ENCODE measurements at regions not wholly inside any gene's neighbourhood (a gene's known extent, or its start where the extent isn't known, plus 50 kb on each side); places are given as distances from the start of the nearest gene placed in this dataset.
"Not testable (repeated sequence)": the region's sequence is repeated elsewhere in the genome, so short reads cannot be mapped to it uniquely, and the experiment has no call there.

DNA sequence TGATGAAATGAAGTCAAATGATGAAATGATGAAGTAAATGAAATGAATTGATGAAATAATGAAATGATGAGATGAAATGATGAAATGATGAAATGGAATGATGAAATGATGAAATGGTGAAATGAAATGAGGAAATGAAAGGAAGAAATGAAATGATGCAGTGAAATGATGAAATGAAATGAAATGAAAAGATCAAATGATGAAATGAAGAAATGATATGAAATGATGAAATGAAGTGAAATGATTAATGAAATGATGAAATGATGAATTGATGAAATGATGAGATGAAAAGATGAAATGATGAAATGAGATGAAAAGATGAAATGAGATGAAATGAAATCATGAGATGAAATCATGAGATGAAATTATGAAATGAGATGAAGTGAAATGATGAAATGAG, 139.2 kb upstream of the ERV3-1 start:
- not testable (repeated sequence) for DNase-seq

DNA sequence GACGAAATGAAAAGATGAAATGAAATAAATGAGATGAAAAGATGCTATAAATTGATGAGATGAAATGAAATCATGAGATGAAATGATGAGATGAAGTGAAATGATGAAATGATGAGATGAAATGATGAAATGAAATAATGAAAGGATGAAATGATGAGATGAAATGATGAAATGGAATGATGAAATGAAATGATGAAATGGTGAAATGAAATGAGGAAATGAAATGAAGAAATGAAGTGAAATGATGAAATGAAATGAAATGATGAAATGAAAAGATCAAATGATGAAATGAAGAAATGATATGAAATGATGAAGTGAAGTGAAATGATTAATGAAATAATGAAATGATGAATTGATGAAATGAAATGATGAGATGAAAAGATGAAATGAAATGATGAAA, 138.5 kb upstream of the ERV3-1 start:
- not testable (repeated sequence) for DNase-seq

DNA sequence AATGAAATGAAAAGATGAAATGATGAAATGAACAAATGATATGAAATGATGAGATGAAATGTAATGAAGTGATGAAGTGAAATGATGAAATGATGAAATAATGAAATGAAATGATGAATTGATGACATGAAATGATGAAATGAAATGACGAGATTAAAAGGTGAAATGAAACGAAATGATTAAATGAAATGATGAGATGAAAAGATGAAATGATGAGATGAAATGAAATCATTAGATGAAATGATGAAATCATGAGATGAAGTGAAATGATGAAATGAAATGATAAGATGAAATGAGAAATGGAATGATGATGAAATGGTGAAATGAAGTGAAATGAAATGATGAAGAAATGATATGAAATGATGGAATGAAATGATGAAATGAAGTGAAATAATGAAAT, 138.1 kb upstream of the ERV3-1 start:
- DNase-seq = not testable (repeated sequence)

DNA sequence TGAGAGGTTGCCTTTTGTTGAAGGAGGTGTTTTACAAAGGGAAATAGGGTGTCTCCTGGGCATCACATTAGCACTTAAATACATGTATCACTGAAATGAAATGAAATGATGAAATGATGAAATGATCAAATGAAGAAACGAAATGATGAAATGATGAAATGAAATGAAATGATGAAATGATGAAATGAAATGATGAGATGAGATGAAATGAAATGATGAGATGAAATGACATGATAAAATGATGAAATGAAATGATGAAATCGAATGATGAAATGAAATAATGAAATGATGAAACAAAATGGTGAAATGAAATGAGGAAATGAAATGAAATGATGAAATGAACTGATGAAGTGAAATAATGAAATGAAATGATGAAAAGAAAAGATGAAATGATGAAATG, 137.6 kb upstream of the ERV3-1 start:
- not testable (repeated sequence) for DNase-seq

DNA sequence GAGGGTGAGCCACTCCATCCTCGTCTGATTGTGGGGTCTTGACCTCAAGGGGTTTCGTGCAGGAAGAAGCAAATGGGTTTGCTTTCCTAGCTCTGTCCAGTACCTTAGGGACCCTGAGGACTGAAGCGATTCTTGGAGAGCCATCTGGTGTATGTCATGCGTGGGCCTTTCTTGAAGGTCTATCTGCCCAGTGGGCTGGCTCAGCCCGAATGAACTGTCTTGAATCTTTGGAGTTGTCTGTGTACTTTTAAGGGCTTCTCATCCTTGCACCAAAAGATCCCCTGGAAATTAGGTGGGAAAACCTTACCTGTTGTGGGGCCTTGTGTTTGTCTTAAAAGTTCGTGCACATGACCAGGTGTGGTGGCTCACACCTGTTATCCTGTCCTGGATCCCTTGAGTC, 135.4 kb upstream of the ERV3-1 start:
- not testable (repeated sequence) for DNase-seq

DNA sequence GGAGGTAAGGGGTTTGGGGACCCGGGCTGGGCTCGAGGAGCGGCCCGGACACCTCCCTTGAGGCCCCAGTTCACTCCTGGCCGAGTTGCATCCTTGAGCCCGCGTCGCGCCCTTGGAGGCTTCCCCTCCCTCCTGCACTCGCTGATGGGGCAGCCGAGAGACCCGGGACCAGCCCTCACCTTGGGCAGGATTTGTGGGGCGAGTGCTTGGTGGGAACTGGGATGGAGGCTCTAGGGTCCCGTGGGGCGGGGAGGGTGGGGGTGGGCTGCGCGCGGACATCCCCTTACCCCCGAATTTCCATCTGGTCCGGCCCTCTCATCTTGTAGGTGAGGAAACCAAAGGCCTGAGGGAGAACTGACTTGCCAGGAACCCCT, 134.9 kb upstream of the ERV3-1 start:
- DNase-seq = not testable (repeated sequence)

DNA sequence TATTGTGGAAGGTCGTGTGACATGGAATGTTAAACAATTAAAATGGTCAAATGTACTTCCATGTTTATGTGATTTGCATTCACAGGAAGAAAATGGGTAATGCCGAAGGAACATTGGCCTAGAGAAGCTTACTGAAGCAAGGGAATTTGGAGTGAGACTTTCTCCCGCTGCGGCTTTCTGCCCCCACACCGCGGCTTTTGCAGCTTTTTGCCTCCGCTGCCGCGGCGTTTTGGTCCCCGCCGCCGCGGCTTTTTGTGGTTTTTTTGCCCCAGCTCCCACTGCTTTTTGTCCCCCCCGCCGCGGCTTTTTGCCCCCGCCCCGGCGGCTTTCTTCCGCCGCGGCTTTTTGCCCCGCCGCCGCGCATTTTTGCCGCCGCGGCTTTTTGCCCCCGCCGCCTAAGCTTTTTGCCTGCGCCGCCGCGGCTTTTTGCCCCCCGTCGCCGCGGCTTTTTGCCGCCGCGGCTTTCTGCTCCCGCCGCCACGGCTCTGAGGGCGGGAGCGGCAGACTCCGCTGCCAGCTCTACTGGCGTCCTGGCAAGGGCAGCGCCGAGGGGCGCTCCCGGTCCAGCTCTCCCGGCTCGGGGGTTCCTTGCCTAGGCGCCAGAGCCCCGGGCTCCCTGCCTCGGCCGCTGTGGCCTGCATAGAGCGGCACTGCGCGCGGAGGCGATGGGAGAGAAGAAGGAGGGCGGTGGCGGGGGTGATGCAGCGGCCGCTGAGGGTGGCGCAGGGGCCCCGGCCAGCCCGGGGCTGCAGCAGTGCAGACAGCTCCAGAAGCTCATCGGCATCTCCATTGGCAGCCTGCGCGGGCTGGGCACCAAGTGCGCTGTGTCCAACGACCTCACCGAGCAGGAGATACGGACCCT, 134.3 kb upstream of the ERV3-1 start:
- DNase-seq = not testable (repeated sequence)

DNA sequence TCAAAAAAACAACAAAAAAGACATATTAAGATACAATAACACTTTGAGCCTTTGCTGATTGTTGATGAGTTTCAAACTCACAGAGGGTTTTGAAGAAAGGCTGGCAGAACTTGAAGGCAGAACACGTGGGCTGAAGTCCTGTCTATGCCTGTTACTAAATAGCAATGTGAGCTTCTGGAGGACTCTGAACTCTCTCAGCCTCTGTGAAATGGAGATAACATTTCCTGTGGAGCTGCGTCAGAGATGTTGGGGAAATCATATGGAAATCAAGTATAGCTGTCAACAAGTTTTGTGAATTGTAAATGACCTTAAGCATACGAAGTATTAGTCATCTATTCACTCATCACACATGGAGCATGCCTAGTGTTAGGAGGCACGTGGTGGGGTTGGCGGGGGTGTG, 130.4 kb upstream of the ERV3-1 start:
- not testable (repeated sequence) for DNase-seq

DNA sequence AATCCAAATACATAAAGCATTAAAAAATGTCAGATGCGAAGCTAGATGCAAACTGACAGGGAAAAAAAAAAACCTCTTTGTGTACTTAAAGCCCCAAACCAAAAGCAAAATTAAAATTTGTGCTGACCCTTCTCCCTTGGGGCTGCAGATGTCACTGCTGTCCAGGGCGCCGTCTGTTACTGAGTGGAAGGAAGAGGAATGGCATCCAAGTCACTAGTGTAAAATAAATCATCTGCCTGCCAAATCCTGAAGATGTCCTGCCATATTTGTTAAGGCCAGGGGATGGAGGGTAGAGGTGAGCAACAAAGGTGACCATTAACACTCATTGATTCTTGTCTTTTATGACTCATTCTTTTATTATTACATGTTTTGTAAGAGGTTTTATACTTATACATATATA, 126.6 kb upstream of the ERV3-1 start:
- not testable (repeated sequence) for DNase-seq

DNA sequence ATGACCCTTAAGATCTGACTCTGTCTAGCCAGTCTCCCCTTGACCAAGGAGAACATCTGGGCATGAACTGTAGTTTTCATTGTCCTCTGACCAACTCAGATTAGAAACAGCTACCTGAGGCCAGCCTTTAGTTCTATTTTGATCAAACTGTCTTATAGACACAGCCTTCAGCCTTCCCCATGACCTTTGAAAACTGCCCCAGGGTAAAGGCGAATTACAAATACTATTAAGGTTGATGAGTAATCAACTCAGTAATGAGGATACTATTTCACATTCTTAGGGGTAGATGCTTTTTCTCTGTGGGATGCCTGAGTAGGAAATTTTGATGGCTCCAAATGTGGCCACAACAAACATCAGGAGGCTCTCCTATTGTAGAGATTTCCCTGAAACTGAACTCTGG, 125.8 kb upstream of the ERV3-1 start:
- DNase-seq = not testable (repeated sequence)

DNA sequence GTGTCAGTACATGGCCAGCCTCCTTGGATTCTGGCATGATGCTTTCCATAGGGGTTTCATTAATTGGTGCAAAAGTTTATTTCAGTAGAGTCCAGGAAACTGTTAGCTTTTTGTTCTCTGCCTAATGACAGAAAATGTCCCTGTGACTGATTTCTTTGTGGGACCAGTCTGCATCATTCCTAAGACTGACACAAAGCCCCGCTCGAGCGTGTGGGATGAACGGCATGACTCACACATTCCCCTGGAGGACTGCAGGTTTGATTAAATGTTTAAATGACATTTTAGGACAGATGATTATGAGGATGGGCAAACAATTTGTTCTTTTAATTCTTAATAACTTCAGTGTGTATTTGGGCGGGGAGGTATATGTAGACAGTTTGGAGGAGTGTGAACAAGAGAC, 120.9 kb upstream of the ERV3-1 start:
- DNase-seq = not testable (repeated sequence)

DNA sequence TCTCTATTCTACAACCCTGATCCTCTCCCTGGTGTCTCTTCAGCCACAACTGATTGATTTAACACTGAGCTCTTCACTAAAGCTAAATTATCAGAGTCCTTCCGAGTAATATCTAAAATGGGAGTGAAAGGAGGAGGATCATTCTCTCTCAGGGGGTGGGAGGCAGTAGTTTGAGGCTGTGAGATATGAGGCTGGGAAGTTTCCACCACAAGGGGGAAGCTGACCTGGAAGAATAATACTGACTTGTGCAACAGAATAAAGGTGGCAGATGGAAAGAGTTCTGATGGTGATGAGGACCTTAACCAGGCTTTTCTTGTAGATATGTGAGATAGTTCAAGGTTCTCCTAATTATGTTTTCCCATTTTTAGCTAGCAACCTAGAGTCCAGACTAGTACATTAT, 118.1 kb upstream of the ERV3-1 start:
- not testable (repeated sequence) for DNase-seq

DNA sequence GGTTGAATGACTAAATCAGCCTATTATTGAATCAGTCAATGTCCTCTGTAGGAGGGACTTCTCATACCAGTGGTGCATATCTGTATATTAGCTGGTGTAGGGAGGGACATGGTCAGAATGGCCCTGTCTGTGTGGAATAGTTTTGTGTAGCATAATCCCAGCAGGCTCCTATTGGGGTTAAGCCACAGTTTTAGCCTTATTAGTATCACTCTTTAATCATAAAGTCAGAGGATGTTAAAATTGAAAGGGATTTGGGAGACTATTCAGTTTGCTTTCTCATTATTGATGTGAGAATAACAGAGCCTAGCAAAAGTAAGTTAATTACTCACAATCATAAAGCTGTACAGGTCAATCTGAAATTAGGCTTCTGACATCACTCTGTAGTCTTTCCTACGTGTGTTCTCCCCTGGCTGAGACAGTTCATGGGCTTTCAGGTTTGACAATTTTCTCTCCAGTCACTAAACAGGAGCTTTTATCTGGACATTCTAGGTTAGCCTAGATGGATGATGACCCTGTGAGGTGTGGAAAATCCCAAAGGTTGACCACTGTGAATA, 99.2 kb upstream of the ERV3-1 start:
- DNase-seq = not testable (repeated sequence)

DNA sequence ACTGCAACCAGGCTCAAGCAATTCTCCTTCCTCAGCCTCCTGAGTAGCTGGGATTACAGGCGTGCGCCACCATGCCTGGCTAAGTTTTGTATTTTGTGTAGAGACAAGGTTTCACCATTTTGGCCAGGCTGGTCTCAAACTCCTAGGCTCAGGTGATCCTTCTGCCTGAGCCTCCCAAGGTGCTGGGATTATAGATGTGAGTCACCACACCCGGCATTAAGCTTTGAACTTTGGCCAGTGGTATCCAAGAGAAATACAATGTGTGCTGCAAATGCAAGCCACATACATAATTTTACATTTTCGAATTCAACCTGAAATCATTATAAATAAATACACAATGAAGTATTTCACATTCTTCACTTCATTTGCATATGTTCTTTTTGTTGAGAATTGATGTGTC, 94.0 kb upstream of the ERV3-1 start:
- not testable (repeated sequence) for DNase-seq

DNA sequence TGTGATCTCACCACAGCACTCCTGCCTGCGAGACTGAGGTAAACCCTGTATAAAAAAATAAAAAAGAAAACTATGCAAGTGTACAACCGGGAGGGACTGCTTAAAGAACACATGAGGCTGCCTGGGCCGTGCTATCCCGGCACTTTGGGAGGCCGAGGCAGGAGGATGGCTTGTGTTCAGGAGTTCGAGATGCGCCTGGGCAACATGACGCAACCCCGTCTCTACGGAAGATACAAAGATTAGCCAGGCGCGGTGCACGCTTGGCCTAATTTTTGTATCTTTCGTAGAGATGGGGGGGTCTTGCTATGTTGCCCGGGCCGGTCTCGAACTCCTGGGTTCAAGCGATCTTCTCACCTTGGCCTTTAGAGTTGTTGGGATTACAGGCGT, 75.2 kb upstream of the ERV3-1 start:
- not testable (repeated sequence) for DNase-seq

DNA sequence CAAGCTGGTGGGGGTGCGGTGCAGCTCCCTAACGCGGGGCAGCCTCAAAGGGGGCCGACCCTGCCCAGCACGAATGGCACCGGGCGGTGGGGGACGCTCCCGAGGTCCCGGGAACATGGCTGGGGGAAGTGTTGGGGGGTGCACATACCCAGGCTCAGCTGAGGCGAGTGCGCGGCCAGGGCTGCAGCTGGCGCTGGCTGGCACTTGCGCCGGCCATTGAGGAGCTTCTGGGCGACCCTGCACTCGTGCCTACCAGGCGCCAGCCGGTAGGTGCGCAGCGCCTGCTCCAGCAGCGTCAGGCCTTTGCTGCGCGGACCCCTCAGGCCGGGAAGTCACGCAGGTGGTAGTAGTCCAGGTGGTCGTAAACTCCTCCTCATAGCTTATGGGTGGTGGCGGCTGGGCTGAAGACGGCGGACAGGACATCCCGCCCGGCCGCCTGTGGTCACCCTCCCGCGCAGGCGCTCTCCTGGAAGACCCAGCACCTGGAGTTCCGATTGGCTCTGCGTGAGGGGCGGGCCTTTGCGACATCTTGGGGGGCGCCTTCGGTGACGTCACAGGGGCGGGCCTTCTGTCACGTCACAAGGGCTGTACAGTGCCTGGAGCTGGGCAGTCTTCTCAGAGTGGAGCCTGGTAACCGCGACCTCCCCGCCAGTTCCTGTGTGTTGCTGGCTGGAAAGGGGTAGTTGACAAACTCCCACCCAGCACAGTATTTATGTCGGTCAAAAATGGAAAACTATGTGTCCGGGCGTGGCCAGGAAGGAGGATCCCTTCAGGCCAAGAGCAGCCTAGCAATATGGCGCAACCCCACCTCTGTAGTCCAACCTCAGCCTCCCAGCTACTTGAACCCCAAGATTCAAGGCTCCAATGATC, 74.5 kb upstream of the ERV3-1 start:
- DNase-seq = peak; percentile 42 to 95 (median 90)

DNA sequence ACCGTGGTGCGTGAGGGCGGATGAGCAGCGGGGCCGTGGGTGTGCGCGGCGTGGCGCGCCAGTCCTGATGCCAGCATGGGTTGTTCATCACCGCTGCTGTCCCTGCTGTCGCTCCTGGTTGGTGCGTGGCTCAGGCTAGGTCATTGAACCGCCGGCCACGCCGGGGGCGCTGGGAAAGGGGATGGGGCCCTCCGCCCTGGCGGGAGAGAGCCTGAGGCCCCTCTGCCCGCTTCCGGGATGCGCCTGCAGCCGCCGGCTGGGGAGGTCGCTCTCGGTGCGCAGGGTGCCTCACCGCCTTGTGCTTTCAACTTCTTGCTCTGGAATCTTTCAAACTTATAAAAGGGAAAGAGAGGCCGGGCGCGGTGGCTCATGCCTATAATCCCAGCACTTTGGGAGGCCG, 68.5 kb upstream of the ERV3-1 start:
- not testable (repeated sequence) for DNase-seq

DNA sequence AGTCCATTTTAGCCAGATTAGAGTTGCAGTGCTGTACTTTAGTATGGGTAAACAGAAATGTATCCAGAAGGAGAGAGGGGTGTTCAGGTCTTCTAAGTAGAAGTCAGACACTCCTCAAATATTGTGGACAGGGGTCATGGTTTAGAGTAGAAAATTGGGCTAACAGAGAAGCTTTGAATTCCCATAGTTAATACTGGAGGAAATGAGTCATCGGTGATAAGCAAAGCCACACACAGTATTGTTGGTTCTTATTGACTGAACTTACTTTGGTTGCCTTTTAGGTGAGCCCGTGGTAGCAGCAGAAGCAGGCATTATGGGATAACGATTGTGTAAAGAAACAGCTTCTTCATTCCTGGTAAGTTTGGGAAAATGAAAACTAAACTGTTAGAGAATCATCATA, 66.7 kb upstream of the ERV3-1 start:
- DNase-seq = not testable (repeated sequence)

DNA sequence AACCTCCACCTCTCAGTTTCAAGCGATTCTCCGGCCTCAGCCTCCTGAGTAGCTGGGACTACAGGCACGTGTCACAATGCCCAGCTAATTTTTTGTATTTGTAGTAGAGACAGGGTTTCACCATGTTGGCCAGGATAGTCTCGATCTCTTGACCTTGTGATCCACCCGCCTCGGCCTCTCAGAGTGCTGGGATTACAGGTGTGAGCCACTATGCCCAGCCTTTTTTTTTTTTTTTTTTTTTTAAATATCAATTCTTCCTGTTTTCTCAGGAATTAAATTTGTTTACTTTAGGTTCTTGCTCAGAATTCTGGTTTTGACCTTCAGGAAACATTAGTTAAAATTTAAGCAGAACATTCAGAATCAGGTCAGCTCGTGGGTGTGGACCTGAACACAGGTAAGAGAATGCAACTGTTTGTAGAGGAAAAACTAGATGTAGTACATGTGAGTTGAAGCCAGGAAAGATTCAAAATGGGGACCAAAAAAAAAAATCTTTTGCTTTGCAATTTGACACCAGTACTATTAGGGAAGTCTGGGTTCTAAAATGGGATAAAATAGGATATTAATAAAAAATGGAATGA, 65.5 kb upstream of the ERV3-1 start:
- not testable (repeated sequence) for DNase-seq

DNA sequence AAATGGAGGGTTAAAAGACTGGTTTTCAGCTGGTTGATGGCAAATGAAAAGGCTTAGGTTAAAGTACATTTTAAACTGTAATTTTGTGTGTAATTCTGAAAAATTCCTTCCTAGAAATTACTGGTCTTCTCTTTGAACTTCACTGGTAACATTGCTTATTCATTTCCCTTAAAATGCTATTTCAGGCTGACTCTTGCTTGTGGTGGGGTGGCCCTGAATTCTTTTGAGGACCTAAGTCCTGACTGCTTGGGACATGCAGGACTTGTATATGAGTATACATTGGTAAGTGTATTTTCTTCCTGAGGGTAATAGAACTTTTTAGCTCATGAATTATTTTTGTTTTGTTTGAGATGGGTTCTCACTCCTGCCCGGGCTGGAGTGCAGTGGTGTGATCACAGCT, 63.0 kb upstream of the ERV3-1 start:
- DNase-seq = not testable (repeated sequence)

DNA sequence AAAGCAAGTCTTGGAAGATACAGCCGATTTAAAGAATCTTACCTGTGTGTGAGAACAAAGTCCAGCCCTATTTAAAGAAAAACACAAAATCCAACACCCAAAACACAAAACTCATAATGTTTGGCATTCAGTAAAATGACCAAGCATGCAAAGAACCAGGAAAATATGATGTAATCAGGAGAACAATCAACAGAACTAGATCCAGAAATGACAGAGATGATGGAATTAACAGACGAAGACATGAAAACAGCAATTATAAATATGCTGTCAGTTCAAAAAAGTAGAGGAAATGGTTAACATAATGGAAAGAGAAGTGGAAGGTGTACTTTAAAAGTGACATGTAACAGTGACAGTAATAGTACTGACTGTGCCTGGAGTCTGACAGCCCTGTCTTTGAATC, 56.1 kb upstream of the ERV3-1 start:
- DNase-seq = not testable (repeated sequence)

DNA sequence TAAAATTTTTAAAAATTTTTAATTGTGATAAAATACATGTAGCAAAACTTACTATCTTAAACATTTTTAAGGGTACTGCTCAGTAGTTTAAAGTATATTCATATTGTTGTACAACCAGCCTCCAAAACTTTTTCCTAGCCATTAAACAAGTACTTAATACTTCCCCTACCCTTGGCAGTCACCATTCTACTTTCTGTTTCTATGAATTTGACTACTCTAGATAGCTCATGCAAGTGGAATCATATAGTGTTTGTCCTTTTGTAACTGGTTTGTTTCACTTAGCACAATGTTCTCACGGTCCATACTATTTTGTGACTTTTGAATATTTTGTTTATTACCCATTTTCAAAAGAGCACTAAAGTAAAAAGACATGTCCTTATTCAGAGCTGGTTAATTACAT, 52.8 kb upstream of the ERV3-1 start:
- not testable (repeated sequence) for DNase-seq
